Omental fat pad (tissue), 3 donors: ENCODE measurements at regions not wholly inside any gene's neighbourhood (a gene's known extent, or its start where the extent isn't known, plus 50 kb on each side); places are given as distances from the start of the nearest gene placed in this dataset.

Experiments
- ATAC-seq: fragments of 150-250 bp; one replicate; pipeline ENCODE4 v1.9.1; 2016; ENCODE audit warnings: mild to moderate bottlenecking, moderate library complexity; ENCODE audit not compliant: low FRiP score
- DNase-seq: peaks from one replicate; pipeline ENCODE4 v3.0.0-alpha.2; 2019; ENCODE audit warnings: low spot score
- TF ChIP-seq, protein P1 (sequence below), 3 donors: fragments of 450-650 bp; IDR thresholded peaks; one replicate each; pipeline ENCODE4 v1.5.1; 2016 to 2017; ENCODE audit warnings: antibody characterized with exemption in 3 of 3, mild to moderate bottlenecking in 3 of 3, moderate library complexity in 2 of 3

DNA sequence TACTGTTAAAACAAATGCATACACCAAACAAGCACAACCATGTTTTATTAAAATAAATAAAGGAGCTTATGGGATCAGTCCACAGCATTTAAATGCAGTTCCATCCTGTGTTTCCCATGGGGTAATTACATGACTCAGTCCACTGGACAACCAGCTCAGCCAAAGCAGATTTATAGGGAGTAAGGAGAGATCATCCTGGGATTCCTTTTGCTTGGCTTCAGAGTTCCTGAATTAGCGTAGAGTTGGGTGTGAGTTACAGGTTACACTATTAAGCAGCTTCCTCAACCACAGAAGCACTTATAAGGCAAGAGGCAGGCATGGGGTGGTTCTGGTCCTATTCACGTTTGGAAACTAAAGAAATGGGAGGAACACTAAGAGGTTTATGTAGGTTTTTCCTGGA, 381.1 kb upstream of the ACTBL2 start:
- TF ChIP-seq, protein P1, sequence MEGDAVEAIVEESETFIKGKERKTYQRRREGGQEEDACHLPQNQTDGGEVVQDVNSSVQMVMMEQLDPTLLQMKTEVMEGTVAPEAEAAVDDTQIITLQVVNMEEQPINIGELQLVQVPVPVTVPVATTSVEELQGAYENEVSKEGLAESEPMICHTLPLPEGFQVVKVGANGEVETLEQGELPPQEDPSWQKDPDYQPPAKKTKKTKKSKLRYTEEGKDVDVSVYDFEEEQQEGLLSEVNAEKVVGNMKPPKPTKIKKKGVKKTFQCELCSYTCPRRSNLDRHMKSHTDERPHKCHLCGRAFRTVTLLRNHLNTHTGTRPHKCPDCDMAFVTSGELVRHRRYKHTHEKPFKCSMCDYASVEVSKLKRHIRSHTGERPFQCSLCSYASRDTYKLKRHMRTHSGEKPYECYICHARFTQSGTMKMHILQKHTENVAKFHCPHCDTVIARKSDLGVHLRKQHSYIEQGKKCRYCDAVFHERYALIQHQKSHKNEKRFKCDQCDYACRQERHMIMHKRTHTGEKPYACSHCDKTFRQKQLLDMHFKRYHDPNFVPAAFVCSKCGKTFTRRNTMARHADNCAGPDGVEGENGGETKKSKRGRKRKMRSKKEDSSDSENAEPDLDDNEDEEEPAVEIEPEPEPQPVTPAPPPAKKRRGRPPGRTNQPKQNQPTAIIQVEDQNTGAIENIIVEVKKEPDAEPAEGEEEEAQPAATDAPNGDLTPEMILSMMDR (IDR thresholded peaks at IDR 0.05) = no peak
- ATAC-seq (no peak), DNase-seq (no peak)

DNA sequence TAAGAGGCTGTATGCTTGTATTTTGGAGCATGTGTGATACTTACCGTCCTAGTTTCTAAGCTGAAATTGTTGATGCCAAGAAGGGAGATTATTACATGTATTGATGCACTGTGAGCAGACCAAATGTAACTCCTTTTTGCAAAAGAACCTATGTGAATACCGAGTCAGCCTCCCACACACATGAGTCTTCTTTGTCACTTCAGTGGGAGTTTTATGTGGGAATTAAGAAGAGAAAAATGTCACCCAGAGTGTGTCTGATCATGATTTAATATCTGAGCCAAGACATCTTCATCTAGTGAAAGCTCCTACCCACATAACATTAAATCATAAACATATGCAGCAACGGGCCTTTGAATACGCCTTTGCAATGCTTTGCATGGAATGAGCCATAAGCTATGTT, 380.3 kb upstream of the ACTBL2 start:
- TF ChIP-seq, protein P1 (IDR thresholded peaks at IDR 0.05) = no peak
- DNase-seq (no peak), ATAC-seq (no peak)

DNA sequence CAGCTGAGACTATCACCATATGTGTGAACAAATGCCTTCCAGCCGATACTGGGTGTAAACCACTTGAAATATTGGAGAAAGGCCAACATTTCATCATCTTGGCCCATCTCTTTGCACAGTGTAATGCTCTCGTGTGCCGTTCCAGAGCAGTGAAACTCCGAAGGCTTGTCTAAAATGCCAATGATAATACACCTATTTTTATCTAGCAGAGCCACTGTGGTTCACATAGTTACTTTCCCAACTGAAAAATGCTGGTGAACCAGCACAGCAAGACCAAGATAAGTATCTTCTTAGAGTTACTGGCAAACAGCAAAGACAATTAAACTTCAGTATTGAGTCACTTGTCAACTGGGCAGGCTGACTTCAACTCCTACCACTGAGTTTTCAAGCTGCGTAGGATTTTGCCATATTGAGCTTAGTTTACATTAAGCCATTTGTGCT, 379.9 kb upstream of the ACTBL2 start:
- no peak for DNase-seq
- TF ChIP-seq, protein P1 (IDR thresholded peaks at IDR 0.05) = no peak
- ATAC-seq = no peak

DNA sequence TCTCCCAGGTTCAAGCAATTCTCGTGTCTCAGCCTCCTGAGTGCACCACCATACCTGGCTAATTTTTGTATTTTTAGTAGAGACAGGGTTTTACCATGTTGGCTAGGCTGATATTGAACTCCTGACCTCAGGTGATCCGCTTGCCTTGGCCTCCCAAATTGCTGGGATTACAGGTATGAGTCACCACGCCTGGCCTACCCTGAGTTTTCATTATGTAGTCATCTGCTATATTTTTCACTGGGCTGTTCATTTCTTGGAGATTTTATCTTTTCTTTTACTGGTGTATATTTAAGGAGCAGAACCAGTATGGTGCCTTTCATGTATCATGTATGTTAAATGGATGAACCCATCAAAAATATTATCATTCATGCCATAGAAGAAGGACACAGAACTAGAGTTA, 377.0 kb upstream of the ACTBL2 start:
- ATAC-seq (no peak), DNase-seq (no peak)
- TF ChIP-seq, protein P1 (IDR thresholded peaks at IDR 0.05) = no peak

DNA sequence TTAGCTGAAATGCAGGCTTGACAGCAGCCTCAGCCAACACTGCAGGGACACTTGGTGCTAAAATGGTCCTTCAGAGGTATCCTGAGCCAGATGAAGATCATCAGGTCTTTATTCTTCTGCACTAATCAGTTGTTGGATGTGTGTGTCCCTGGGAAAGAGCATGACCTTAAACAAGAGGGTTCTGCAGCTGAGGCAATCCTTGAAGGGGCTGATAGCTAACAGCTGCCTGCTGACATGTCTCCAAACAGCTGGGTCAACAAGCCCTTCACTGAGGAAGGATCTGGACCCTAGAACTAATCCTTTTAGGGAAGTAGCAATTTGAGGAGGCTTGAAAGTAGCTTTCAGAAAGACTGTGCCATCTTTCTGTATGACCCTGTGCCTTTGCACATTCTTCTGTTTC, 376.3 kb upstream of the ACTBL2 start:
- TF ChIP-seq, protein P1 (IDR thresholded peaks at IDR 0.05) = no peak
- DNase-seq (no peak), ATAC-seq (no peak)

DNA sequence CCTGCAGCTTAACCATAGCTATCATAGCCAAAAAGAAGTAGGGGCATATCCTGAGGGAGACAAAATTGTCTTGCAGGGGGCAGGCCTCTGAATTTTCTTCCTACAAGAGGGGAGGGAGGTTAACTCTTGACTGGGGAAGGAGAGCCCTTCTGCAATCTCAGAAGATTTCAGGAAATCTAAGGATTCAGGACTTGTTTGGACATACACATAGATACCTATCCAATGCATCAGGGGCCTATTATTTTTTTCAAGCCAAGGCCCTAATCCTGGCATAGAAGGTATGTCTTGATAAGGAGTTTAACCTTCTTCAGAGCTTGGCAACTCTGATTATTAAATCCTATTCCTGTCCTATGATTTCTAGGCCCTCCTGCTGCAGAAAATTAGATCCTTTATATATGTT, 375.1 kb upstream of the ACTBL2 start:
- TF ChIP-seq, protein P1 (IDR thresholded peaks at IDR 0.05) = no peak
- DNase-seq (no peak), ATAC-seq (no peak)

DNA sequence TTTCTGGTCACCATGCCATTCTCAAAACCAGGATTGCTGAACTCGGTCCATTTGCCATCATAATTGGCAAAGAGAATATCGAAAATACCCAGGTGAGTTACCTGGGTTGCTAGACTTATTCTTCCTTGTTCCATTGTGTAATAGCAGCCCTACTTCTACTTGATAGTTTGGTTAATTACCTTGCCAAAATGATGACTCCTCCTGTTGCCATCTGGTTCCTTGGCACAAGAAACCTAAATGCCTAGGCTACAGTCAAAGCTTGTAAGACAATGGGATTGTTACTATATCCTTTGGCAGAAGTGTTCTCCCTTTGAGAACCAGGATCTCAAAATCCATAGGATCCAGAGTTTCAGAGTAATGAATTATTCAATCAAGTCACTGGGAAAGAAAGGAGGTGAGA, 373.2 kb upstream of the ACTBL2 start:
- DNase-seq = no peak
- TF ChIP-seq, protein P1 (IDR thresholded peaks at IDR 0.05) = no peak
- ATAC-seq = no peak
